ENCODE measurements at regions not wholly inside any gene's neighbourhood (a gene's known extent, or its start where the extent isn't known, plus 50 kb on each side); places are given as distances from the start of the nearest gene placed in this dataset.
A peak's percentile ranks its signal among the peaks of the same experiment; 100 is the strongest.
"Not testable (repeated sequence)": the region's sequence is repeated elsewhere in the genome, so short reads cannot be mapped to it uniquely, and the experiment has no call there.

- no peaks in the 10 kb centered on the region for H3K9me3 ChIP-seq (ENCODE audit: control insufficient read depth, insufficient read depth, low read length)
- H3K4me3 ChIP-seq (ENCODE audit: low read depth, low read length): no peak overlapping the region
- no peaks in the 10 kb centered on the region for H3K4me1 ChIP-seq (ENCODE audit: control insufficient read depth, insufficient read depth, low read length)
- H3K9ac ChIP-seq (ENCODE audit: low read depth, low read length): no peak overlapping the region
- H3K27me3 ChIP-seq (ENCODE audit: control insufficient read depth, insufficient read depth, low read length): no peaks in the 10 kb centered on the region
- H3K27ac ChIP-seq (ENCODE audit: low read depth, low read length): no peak overlapping the region
- no peaks in the 10 kb centered on the region for H3K36me3 ChIP-seq (ENCODE audit: control insufficient read depth, insufficient read depth, low read length)
These were observed 143.2 kb upstream of the KYNU start for GRCh38 chr2:142734231-142734630.

GRCh38 chr2:142729814-142730213, 147.7 kb upstream of the KYNU start:
- H3K27ac ChIP-seq (ENCODE audit: low read depth, low read length); H3K4me1 ChIP-seq (ENCODE audit: control insufficient read depth, insufficient read depth, low read length); H3K9me3 ChIP-seq (ENCODE audit: control insufficient read depth, insufficient read depth, low read length); H3K36me3 ChIP-seq (ENCODE audit: control insufficient read depth, insufficient read depth, low read length); H3K27me3 ChIP-seq (ENCODE audit: control insufficient read depth, insufficient read depth, low read length); H3K4me3 ChIP-seq (ENCODE audit: low read depth, low read length); H3K9ac ChIP-seq (ENCODE audit: low read depth, low read length): not testable (repeated sequence)

- not testable (repeated sequence) for H3K9ac ChIP-seq (ENCODE audit: low read depth, low read length); H3K9me3 ChIP-seq (ENCODE audit: control insufficient read depth, insufficient read depth, low read length); H3K27ac ChIP-seq (ENCODE audit: low read depth, low read length); H3K27me3 ChIP-seq (ENCODE audit: control insufficient read depth, insufficient read depth, low read length); H3K4me3 ChIP-seq (ENCODE audit: low read depth, low read length); H3K36me3 ChIP-seq (ENCODE audit: control insufficient read depth, insufficient read depth, low read length); H3K4me1 ChIP-seq (ENCODE audit: control insufficient read depth, insufficient read depth, low read length)
These were observed 149.5 kb upstream of the KYNU start for GRCh38 chr2:142727821-142728478.

- no peaks in the 10 kb centered on the region for H3K36me3 ChIP-seq (ENCODE audit: control insufficient read depth, insufficient read depth, low read length)
- H3K9me3 ChIP-seq (ENCODE audit: control insufficient read depth, insufficient read depth, low read length): peaks cover 8% of the 10 kb centered on the region
- no peak overlapping the region for H3K4me3 ChIP-seq (ENCODE audit: low read depth, low read length)
- H3K4me1 ChIP-seq (ENCODE audit: control insufficient read depth, insufficient read depth, low read length): peaks cover 18% of the 10 kb centered on the region
- no peak overlapping the region for H3K27ac ChIP-seq (ENCODE audit: low read depth, low read length)
- no peak overlapping the region for H3K9ac ChIP-seq (ENCODE audit: low read depth, low read length)
- no peaks in the 10 kb centered on the region for H3K27me3 ChIP-seq (ENCODE audit: control insufficient read depth, insufficient read depth, low read length)
These were observed 152.1 kb upstream of the KYNU start for GRCh38 chr2:142725386-142725785.

- H3K27me3 ChIP-seq (ENCODE audit: control insufficient read depth, insufficient read depth, low read length): no peaks in the 10 kb centered on the region
These were observed 152.6 kb upstream of the KYNU start for GRCh38 chr2:142724713-142725349.

GRCh38 chr2:142724186-142724585, 153.3 kb upstream of the KYNU start:
- no peaks in the 10 kb centered on the region for H3K27me3 ChIP-seq (ENCODE audit: control insufficient read depth, insufficient read depth, low read length)
- peaks cover 18% of the 10 kb centered on the region for H3K4me1 ChIP-seq (ENCODE audit: control insufficient read depth, insufficient read depth, low read length)
- H3K27ac ChIP-seq (ENCODE audit: low read depth, low read length): no peak overlapping the region
- no peaks in the 10 kb centered on the region for H3K36me3 ChIP-seq (ENCODE audit: control insufficient read depth, insufficient read depth, low read length)
- no peak overlapping the region for H3K4me3 ChIP-seq (ENCODE audit: low read depth, low read length)
- no peak overlapping the region for H3K9ac ChIP-seq (ENCODE audit: low read depth, low read length)
- H3K9me3 ChIP-seq (ENCODE audit: control insufficient read depth, insufficient read depth, low read length): peaks cover 8% of the 10 kb centered on the region

More at GRCh38 chr2:142724713-142725349, 152.6 kb upstream of the KYNU start:
- Histone ChIP-seq H3K9me3 (ENCODE audit: control insufficient read depth, insufficient read depth, low read length) (peaks cover 8% of the 10 kb centered on the region), H3K36me3 (ENCODE audit: control insufficient read depth, insufficient read depth, low read length) (no peaks in the 10 kb centered on the region), H3K4me3 (ENCODE audit: low read depth, low read length) (no peak overlapping the region), H3K27ac (ENCODE audit: low read depth, low read length) (no peak overlapping the region), H3K4me1 (ENCODE audit: control insufficient read depth, insufficient read depth, low read length) (peaks cover 18% of the 10 kb centered on the region), H3K9ac (ENCODE audit: low read depth, low read length) (no peak overlapping the region)

GRCh38 chr2:142723236-142723635, 154.2 kb upstream of the KYNU start:
- no peaks in the 10 kb centered on the region for H3K27me3 ChIP-seq (ENCODE audit: control insufficient read depth, insufficient read depth, low read length)
- H3K4me3 ChIP-seq (ENCODE audit: low read depth, low read length): no peak overlapping the region
- no peak overlapping the region for H3K27ac ChIP-seq (ENCODE audit: low read depth, low read length)
- no peak overlapping the region for H3K9ac ChIP-seq (ENCODE audit: low read depth, low read length)
- H3K9me3 ChIP-seq (ENCODE audit: control insufficient read depth, insufficient read depth, low read length): peaks cover 6% of the 10 kb centered on the region
- H3K36me3 ChIP-seq (ENCODE audit: control insufficient read depth, insufficient read depth, low read length): no peaks in the 10 kb centered on the region
- H3K4me1 ChIP-seq (ENCODE audit: control insufficient read depth, insufficient read depth, low read length): peaks cover 18% of the 10 kb centered on the region

- Histone ChIP-seq H3K9ac (ENCODE audit: low read depth, low read length) (no peak overlapping the region), H3K36me3 (ENCODE audit: control insufficient read depth, insufficient read depth, low read length) (no peaks in the 10 kb centered on the region), H3K9me3 (ENCODE audit: control insufficient read depth, insufficient read depth, low read length) (no peaks in the 10 kb centered on the region; the same call in 1 of the 2 replicates), H3K4me1 (ENCODE audit: control insufficient read depth, insufficient read depth, low read length) (peaks cover 22% of the 10 kb centered on the region), H3K27ac (ENCODE audit: low read depth, low read length) (no peak overlapping the region), H3K27me3 (ENCODE audit: control insufficient read depth, insufficient read depth, low read length) (no peaks in the 10 kb centered on the region), H3K4me3 (ENCODE audit: low read depth, low read length) (no peak overlapping the region)
These were observed 154.9 kb upstream of the KYNU start for GRCh38 chr2:142722569-142722968.

- Histone ChIP-seq H3K36me3 (ENCODE audit: control insufficient read depth, insufficient read depth, low read length) (no peaks in the 10 kb centered on the region), H3K9me3 (ENCODE audit: control insufficient read depth, insufficient read depth, low read length) (no peaks in the 10 kb centered on the region; the same call in 1 of the 2 replicates), H3K27me3 (ENCODE audit: control insufficient read depth, insufficient read depth, low read length) (no peaks in the 10 kb centered on the region), H3K4me1 (ENCODE audit: control insufficient read depth, insufficient read depth, low read length) (peaks cover 26% of the 10 kb centered on the region), H3K4me3 (ENCODE audit: low read depth, low read length) (no peak overlapping the region), H3K9ac (ENCODE audit: low read depth, low read length) (no peak overlapping the region), H3K27ac (ENCODE audit: low read depth, low read length) (no peak overlapping the region)
These were observed 155.4 kb upstream of the KYNU start for GRCh38 chr2:142722086-142722485.

GRCh38 chr2:142721015-142721414, 156.4 kb upstream of the KYNU start:
- Histone ChIP-seq H3K9ac (ENCODE audit: low read depth, low read length) (no peak overlapping the region), H3K36me3 (ENCODE audit: control insufficient read depth, insufficient read depth, low read length) (no peaks in the 10 kb centered on the region), H3K4me3 (ENCODE audit: low read depth, low read length) (no peak overlapping the region), H3K4me1 (ENCODE audit: control insufficient read depth, insufficient read depth, low read length) (peaks cover 35% of the 10 kb centered on the region), H3K27me3 (ENCODE audit: control insufficient read depth, insufficient read depth, low read length) (no peaks in the 10 kb centered on the region), H3K27ac (ENCODE audit: low read depth, low read length) (peak overlapping the region; percentile 55), H3K9me3 (ENCODE audit: control insufficient read depth, insufficient read depth, low read length) (no peaks in the 10 kb centered on the region; the same call in 1 of the 2 replicates)

- Histone ChIP-seq H3K9me3 (ENCODE audit: control insufficient read depth, insufficient read depth, low read length) (no peaks in the 10 kb centered on the region), H3K27ac (ENCODE audit: low read depth, low read length) (no peak overlapping the region), H3K4me1 (ENCODE audit: control insufficient read depth, insufficient read depth, low read length) (peaks cover 35% of the 10 kb centered on the region), H3K27me3 (ENCODE audit: control insufficient read depth, insufficient read depth, low read length) (no peaks in the 10 kb centered on the region), H3K9ac (ENCODE audit: low read depth, low read length) (no peak overlapping the region), H3K4me3 (ENCODE audit: low read depth, low read length) (no peak overlapping the region), H3K36me3 (ENCODE audit: control insufficient read depth, insufficient read depth, low read length) (no peaks in the 10 kb centered on the region)
These were observed 158.8 kb upstream of the KYNU start for GRCh38 chr2:142718576-142719155.

Data from HUES48 (cell line).